ENCODE measurements at regions not wholly inside any gene's neighbourhood (a gene's known extent, or its start where the extent isn't known, plus 50 kb on each side); places are given as distances from the start of the nearest gene placed in this dataset.

GRCh38 chr11:21888814-21889213, 304.1 kb upstream of the ANO5 start:
- TF ChIP-seq, protein P1, sequence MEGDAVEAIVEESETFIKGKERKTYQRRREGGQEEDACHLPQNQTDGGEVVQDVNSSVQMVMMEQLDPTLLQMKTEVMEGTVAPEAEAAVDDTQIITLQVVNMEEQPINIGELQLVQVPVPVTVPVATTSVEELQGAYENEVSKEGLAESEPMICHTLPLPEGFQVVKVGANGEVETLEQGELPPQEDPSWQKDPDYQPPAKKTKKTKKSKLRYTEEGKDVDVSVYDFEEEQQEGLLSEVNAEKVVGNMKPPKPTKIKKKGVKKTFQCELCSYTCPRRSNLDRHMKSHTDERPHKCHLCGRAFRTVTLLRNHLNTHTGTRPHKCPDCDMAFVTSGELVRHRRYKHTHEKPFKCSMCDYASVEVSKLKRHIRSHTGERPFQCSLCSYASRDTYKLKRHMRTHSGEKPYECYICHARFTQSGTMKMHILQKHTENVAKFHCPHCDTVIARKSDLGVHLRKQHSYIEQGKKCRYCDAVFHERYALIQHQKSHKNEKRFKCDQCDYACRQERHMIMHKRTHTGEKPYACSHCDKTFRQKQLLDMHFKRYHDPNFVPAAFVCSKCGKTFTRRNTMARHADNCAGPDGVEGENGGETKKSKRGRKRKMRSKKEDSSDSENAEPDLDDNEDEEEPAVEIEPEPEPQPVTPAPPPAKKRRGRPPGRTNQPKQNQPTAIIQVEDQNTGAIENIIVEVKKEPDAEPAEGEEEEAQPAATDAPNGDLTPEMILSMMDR (IDR thresholded peaks at IDR 0.05) = no peak
- TF ChIP-seq POLR2A (IDR thresholded peaks at IDR 0.05) = no peak
- TF ChIP-seq EP300 (IDR thresholded peaks at IDR 0.05) = no peak
- TF ChIP-seq POLR2AphosphoS5 (IDR thresholded peaks at IDR 0.05) = no peak

All from sigmoid colon (tissue), 4 donors.